WERI-Rb-1 (cell line): ENCODE measurements at regions not wholly inside any gene's neighbourhood (a gene's known extent, or its start where the extent isn't known, plus 50 kb on each side); places are given as distances from the start of the nearest gene placed in this dataset.

ENCODE experiments used
- DNase-seq: peaks from one replicate; pipeline ENCODE4 v3.0.0-alpha.2; 2020
- H3K27ac ChIP-seq: fragments of 250-450 bp; sonication (Bioruptor Pico); 2 replicates; pipeline ENCODE4 v1.5.1; 2020; ENCODE audit warnings: mild to moderate bottlenecking, moderate library complexity
- H3K27me3 ChIP-seq: fragments of 250-450 bp; sonication (Bioruptor Pico); 2 replicates; pipeline ENCODE4 v1.5.1; 2021; ENCODE audit warnings: mild to moderate bottlenecking, low read depth, moderate library complexity; ENCODE audit not compliant: insufficient read depth, severe bottlenecking
- H3K36me3 ChIP-seq: fragments of 250-450 bp; sonication (Bioruptor Pico); 2 replicates; pipeline ENCODE4 v1.5.1; 2020; ENCODE audit warnings: mild to moderate bottlenecking, moderate library complexity
- H3K4me3 ChIP-seq: 2 replicates; pipeline ENCODE4 v1.5.1; 2011; ENCODE audit warnings: low read depth, mild to moderate bottlenecking, control low read depth, low read length
- H3K9me3 ChIP-seq: fragments of 250-450 bp; sonication (Bioruptor Pico); 2 replicates; pipeline ENCODE4 v1.5.1; 2021; ENCODE audit warnings: mild to moderate bottlenecking, moderate library complexity; ENCODE audit not compliant: severe bottlenecking
- TF ChIP-seq, protein P1 (sequence below): IDR thresholded peaks from 2 replicates; pipeline ENCODE4 v1.5.1; 2011; ENCODE audit warnings: low read depth, mild to moderate bottlenecking, control low read depth, inconsistent platforms, low read length

DNA sequence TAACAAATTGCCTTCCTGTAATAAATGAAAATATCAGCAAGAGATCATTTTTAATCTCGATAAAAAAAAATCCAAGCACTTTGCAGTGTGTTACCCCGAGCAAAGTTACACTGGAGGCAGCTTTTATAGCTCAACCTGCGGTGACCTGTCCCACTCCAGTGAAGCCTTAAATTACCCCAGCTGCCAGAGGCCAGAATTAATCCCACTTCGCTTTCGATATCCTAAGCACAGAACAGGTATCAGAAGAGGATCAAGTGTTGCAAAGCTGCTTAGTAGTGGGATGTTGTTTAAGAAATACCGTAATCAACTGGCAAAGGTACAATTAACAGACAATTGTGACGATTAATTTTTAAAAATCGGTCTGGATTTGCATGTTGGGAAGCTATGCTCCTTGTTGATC, 314.0 kb downstream of the AGTPBP1 start:
- H3K9me3 ChIP-seq = no peaks in the 10 kb centered on the region
- H3K27me3 ChIP-seq = peaks cover 89% of the 10 kb centered on the region
- DNase-seq = peak; percentile 64
- TF ChIP-seq, protein P1, sequence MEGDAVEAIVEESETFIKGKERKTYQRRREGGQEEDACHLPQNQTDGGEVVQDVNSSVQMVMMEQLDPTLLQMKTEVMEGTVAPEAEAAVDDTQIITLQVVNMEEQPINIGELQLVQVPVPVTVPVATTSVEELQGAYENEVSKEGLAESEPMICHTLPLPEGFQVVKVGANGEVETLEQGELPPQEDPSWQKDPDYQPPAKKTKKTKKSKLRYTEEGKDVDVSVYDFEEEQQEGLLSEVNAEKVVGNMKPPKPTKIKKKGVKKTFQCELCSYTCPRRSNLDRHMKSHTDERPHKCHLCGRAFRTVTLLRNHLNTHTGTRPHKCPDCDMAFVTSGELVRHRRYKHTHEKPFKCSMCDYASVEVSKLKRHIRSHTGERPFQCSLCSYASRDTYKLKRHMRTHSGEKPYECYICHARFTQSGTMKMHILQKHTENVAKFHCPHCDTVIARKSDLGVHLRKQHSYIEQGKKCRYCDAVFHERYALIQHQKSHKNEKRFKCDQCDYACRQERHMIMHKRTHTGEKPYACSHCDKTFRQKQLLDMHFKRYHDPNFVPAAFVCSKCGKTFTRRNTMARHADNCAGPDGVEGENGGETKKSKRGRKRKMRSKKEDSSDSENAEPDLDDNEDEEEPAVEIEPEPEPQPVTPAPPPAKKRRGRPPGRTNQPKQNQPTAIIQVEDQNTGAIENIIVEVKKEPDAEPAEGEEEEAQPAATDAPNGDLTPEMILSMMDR = no peak
- H3K36me3 ChIP-seq = no peaks in the 10 kb centered on the region
- H3K27ac ChIP-seq = no peak overlapping the region
- H3K4me3 ChIP-seq = no peak overlapping the region

DNA sequence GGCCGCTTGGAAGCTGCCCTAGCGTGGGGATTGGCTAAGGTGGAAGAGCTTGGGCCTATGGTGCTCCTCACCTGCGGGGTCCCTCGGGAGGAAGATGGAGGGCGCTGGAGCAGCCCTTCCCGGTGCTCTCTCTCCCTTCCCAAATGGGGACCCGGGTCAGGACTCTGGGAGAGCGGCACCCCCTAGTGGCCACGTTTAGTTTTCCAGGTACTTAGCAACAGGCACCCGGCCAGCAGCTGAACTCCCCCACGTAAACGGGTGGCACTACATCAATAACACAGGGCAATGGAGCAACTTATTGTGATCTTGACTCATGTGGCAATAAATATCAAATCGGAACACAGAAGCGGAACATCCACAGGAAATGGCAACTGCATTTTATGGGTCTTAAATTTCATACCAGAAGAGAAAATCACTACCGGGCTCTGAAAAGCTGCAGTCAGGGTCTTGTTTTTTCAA, 316.6 kb downstream of the AGTPBP1 start:
- peak; percentile 68 for DNase-seq
- H3K27ac ChIP-seq = no peak overlapping the region
- no peak overlapping the region for H3K4me3 ChIP-seq
- peaks cover 89% of the 10 kb centered on the region for H3K27me3 ChIP-seq
- TF ChIP-seq, protein P1 = peak; percentile 77
- H3K36me3 ChIP-seq = no peaks in the 10 kb centered on the region
- no peaks in the 10 kb centered on the region for H3K9me3 ChIP-seq

DNA sequence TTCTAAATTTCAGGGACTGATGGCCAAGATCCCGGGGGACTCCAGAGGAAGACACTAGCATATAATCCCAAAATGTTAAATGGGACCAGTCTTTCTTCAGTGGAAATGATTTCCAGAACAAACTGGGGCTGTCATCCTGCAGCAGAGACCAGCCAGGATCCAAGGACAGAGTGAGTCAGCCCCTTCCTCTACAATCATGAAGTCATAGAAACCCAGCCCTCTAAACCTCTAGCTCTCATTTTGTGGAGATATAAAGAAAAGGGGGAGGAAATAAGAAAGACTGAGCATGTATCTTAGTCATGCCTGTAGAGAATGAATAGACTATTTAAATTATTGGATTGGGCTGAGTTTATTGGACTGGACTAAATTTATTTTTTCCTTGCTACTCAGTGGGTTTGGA, 318.3 kb downstream of the AGTPBP1 start:
- Histone ChIP-seq H3K27me3 (peaks cover 80% of the 10 kb centered on the region), H3K4me3 (no peak overlapping the region), H3K27ac (no peak overlapping the region), H3K36me3 (no peaks in the 10 kb centered on the region), H3K9me3 (no peaks in the 10 kb centered on the region)
- DNase-seq = no peak
- TF ChIP-seq, protein P1 = no peak

DNA sequence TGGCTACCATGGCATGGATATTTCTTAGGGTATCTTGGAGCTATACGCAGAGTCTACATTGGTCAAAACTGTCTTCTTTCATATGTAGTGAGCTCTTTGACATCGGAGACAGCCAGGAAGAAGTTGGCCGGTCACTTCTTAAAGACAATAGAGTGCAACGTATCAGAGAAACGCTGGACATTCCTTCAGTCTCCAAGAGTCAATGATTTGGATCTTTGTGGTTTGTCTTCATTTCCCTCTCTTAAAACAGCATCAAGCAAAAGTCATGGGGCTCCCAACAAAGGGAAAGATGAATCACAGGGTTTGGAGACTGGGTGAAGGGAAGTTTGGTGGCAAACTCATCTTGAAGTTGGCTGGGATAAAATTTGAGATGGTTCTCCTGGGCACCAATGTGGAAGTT, 320.1 kb downstream of the AGTPBP1 start:
- TF ChIP-seq, protein P1 = no peak
- DNase-seq = no peak

DNA sequence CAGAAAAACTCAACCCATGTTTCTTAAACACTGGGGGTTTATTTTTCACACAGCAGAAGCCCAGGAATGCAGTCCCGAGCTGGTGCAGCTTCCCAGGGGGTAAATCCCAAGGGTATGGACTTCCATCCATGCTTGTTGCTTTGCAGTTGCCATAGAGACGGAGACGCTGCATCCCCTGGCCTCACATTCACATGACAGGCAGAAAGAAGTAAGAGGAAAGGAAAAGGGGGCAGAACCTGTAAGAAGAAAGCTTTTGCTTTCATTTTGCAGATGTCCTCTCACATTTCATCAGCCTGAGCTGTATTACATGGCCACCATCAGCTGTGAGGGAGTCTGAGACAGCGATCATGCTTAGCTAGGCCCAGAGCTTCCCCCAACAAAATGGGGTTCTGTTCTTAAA, 321.0 kb downstream of the AGTPBP1 start:
- no peak overlapping the region for H3K4me3 ChIP-seq
- no peaks in the 10 kb centered on the region for H3K36me3 ChIP-seq
- no peaks in the 10 kb centered on the region for H3K9me3 ChIP-seq
- DNase-seq = no peak
- TF ChIP-seq, protein P1 = no peak
- peaks cover 79% of the 10 kb centered on the region for H3K27me3 ChIP-seq
- no peak overlapping the region for H3K27ac ChIP-seq

More for the DNA sequence above, 320.1 kb downstream of the AGTPBP1 start:
- Histone ChIP-seq H3K9me3 (no peaks in the 10 kb centered on the region), H3K27me3 (peaks cover 78% of the 10 kb centered on the region), H3K4me3 (no peak overlapping the region), H3K36me3 (no peaks in the 10 kb centered on the region), H3K27ac (no peak overlapping the region)

DNA sequence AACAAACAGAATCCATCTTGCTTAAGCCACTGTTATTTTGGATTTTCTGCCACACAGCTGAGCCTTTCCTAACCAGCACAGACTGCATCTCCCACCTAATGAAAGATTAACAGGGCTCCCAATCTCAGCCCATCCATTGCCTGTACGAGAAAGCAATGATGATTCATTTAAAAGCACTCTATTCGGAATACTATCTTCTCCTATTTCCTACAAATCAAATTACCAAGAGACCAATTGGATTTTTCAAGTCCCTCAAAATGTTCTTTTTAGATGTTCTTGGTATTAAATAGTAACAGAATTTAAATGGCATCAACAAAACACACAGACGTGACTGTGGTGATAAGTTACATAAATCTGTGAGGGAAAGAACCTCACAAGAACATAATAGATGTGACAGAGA, 324.1 kb downstream of the AGTPBP1 start:
- peaks cover 75% of the 10 kb centered on the region for H3K27me3 ChIP-seq
- H3K36me3 ChIP-seq = no peaks in the 10 kb centered on the region
- H3K4me3 ChIP-seq = no peak overlapping the region
- no peak overlapping the region for H3K27ac ChIP-seq
- TF ChIP-seq, protein P1 = no peak
- H3K9me3 ChIP-seq = no peaks in the 10 kb centered on the region
- DNase-seq = no peak
